IPS-18a (cell line): ENCODE measurements at regions not wholly inside any gene's neighbourhood (a gene's known extent, or its start where the extent isn't known, plus 50 kb on each side); places are given as distances from the start of the nearest gene placed in this dataset.
A peak's percentile ranks its signal among the peaks of the same experiment; 100 is the strongest.
"Not testable (repeated sequence)": the region's sequence is repeated elsewhere in the genome, so short reads cannot be mapped to it uniquely, and the experiment has no call there.

Experiments
- H3K27ac ChIP-seq: one replicate; pipeline ENCODE4 v1.5.1; 2013; ENCODE audit warnings: low read length
- H3K27me3 ChIP-seq: one replicate; pipeline ENCODE4 v1.6.1; 2013; ENCODE audit warnings: mild to moderate bottlenecking, low read length; ENCODE audit not compliant: control insufficient read depth, insufficient read depth
- H3K36me3 ChIP-seq: one replicate; pipeline ENCODE4 v1.6.1; 2013; ENCODE audit warnings: low read depth, low read length; ENCODE audit not compliant: control insufficient read depth
- H3K4me1 ChIP-seq: one replicate; pipeline ENCODE4 v1.6.1; 2013; ENCODE audit warnings: low read depth, low read length; ENCODE audit not compliant: control insufficient read depth
- H3K4me3 ChIP-seq: one replicate; pipeline ENCODE4 v1.5.1; 2013; ENCODE audit warnings: low read length
- H3K9ac ChIP-seq: one replicate; pipeline ENCODE4 v1.6.1; 2013; ENCODE audit warnings: mild to moderate bottlenecking, low read length, moderate library complexity
- H3K9me3 ChIP-seq: one replicate; pipeline ENCODE4 v1.6.1; 2013; ENCODE audit warnings: low read depth, low read length; ENCODE audit not compliant: control insufficient read depth

- Histone ChIP-seq H3K4me1 (no peaks in the 10 kb centered on the region), H3K36me3 (no peaks in the 10 kb centered on the region), H3K4me3 (no peak overlapping the region), H3K27me3 (peaks cover 64% of the 10 kb centered on the region), H3K27ac (no peak overlapping the region), H3K9me3 (no peaks in the 10 kb centered on the region), H3K9ac (no peak overlapping the region)
These were observed 64.4 kb upstream of the CFAP126 start for GRCh38 chr1:161432091-161432490.

- Histone ChIP-seq H3K36me3 (no peaks in the 10 kb centered on the region), H3K9ac (peak overlapping the region; percentile 6), H3K4me1 (no peaks in the 10 kb centered on the region), H3K27me3 (peaks cover 58% of the 10 kb centered on the region), H3K27ac (no peak overlapping the region), H3K9me3 (no peaks in the 10 kb centered on the region), H3K4me3 (peak overlapping the region; percentile 66)
These were observed 60.2 kb upstream of the CFAP126 start for GRCh38 chr1:161427733-161428516.

DNA sequence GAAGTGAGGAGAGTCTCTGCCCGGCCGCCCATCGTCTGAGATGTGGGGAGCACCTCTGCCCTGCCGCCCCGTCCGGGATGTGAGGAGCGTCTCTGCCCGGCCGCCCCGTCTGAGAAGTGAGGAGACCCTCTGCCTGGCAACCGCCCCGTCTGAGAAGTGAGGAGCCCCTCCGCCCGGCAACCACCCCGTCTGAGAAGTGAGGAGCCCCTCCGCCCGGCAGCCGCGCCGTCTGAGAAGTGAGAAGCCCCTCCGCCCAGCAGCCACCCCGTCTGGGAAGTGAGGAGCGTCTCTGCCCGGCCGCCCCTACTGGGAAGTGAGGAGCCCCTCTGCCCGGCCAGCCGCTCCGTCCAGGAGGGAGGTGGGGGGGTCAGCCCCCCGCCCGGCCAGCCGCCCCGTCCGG is 55.2 kb upstream of the CFAP126 start:
- H3K4me1 ChIP-seq, H3K9ac ChIP-seq, H3K36me3 ChIP-seq, H3K9me3 ChIP-seq, H3K4me3 ChIP-seq, H3K27ac ChIP-seq: not testable (repeated sequence)
- H3K27me3 ChIP-seq, result peaks cover 46% of the 10 kb centered on the region

- H3K9ac ChIP-seq, result no peak overlapping the region
- no peak overlapping the region for H3K27ac ChIP-seq
These were observed 53.8 kb upstream of the CFAP126 start for GRCh38 chr1:161421456-161421855.

DNA sequence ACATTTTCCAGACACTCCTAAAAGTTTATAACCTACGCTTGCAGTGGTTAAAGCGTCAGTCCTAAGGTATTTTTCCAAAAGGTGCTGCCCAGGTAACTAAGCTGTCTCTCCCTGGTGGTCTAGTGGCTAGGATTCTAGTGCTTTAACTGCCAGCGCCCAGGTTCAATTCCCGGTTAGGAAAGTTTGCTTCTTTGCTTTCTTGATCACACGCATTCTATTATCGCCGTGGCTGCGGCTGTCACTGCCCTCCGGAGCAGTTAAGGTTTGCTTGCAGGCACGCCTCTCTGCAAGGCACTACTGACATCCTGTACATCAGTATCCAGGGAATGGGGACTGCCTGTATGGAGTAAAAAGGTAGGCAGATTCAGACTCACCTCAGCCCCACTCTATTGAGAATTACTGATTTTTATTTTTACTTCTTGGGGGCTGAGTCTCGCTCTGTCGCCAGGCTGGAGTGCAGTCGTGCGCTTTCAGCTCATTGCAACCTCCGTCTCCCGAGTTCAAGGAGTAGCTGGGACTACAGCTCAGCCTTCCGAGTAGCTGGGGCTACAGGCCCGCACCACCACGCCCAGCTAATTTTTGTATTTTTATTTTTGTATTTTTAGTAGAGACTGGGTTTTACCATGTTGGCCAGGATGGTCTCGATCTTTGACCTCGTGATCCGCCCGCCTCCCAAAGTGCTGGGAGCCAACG is 53.2 kb upstream of the CFAP126 start:
- H3K9ac ChIP-seq, result no peak overlapping the region
- no peak overlapping the region for H3K27ac ChIP-seq
- no peaks in the 10 kb centered on the region for H3K36me3 ChIP-seq
- H3K4me3 ChIP-seq, result peak overlapping the region; percentile 58
- no peaks in the 10 kb centered on the region for H3K4me1 ChIP-seq
- peaks cover 37% of the 10 kb centered on the region for H3K27me3 ChIP-seq
- H3K9me3 ChIP-seq, result no peaks in the 10 kb centered on the region

More at GRCh38 chr1:161421456-161421855, 53.8 kb upstream of the CFAP126 start:
- H3K4me1 ChIP-seq, result no peaks in the 10 kb centered on the region
- H3K36me3 ChIP-seq, result no peaks in the 10 kb centered on the region
- H3K9me3 ChIP-seq, result no peaks in the 10 kb centered on the region
- peak overlapping the region; percentile 58 for H3K4me3 ChIP-seq
- H3K27me3 ChIP-seq, result peaks cover 39% of the 10 kb centered on the region

GRCh38 chr1:161417536-161417935 is 49.9 kb upstream of the CFAP126 start:
- not testable (repeated sequence) for H3K27ac ChIP-seq, H3K4me1 ChIP-seq, H3K9ac ChIP-seq, H3K9me3 ChIP-seq, H3K36me3 ChIP-seq, H3K4me3 ChIP-seq
- H3K27me3 ChIP-seq, result peaks cover 27% of the 10 kb centered on the region
